Astrocyte (in vitro differentiated cells and primary cell): ENCODE measurements at regions not wholly inside any gene's neighbourhood (a gene's known extent, or its start where the extent isn't known, plus 50 kb on each side); places are given as distances from the start of the nearest gene placed in this dataset.
"Not testable (repeated sequence)": the region's sequence is repeated elsewhere in the genome, so short reads cannot be mapped to it uniquely, and the experiment has no call there.

Source experiments
- DNase-seq: peaks from one replicate; pipeline ENCODE4 v3.0.0-alpha.2; 2010; ENCODE audit warnings: low read depth
- FAIRE-seq: peaks from 2 replicates; lab custom pipeline; 2011; peaks lifted over from hg19 to GRCh38; lab: Jason Lieb, UNC
- H2AFZ ChIP-seq: 2 replicates; pipeline ENCODE4 v1.6.0; 2012; ENCODE audit warnings: low read depth, low read length, inconsistent platforms
- H3K27ac ChIP-seq: 2 replicates; pipeline ENCODE4 v1.5.1; 2011; ENCODE audit warnings: low read depth, low read length, inconsistent platforms
- H3K27me3 ChIP-seq: 2 replicates; pipeline ENCODE4 v1.6.0; 2011; ENCODE audit warnings: low read length, inconsistent platforms; ENCODE audit not compliant: insufficient read depth
- H3K36me3 ChIP-seq: 2 replicates; pipeline ENCODE4 v1.5.1; 2011; ENCODE audit warnings: low read length, inconsistent platforms; ENCODE audit not compliant: insufficient read depth
- H3K4me1 ChIP-seq: 2 replicates; pipeline ENCODE4 v1.5.1; 2011; ENCODE audit warnings: low read length, inconsistent platforms; ENCODE audit not compliant: insufficient read depth
- H3K4me2 ChIP-seq: 2 replicates; pipeline ENCODE4 v1.6.0; 2012; ENCODE audit warnings: low read length, inconsistent platforms
- H3K4me3 ChIP-seq: 2 replicates; pipeline ENCODE4 v1.5.1; 2011; ENCODE audit warnings: low read depth, mild to moderate bottlenecking, low read length, inconsistent platforms; ENCODE audit not compliant: insufficient read depth
- H3K79me2 ChIP-seq: 2 replicates; pipeline ENCODE4 v1.6.0; 2012; ENCODE audit warnings: mild to moderate bottlenecking, low read length, inconsistent platforms; ENCODE audit not compliant: insufficient read depth
- H3K9ac ChIP-seq: 2 replicates; pipeline ENCODE4 v1.6.0; 2012; ENCODE audit warnings: mild to moderate bottlenecking, low read length, inconsistent platforms
- H3K9me3 ChIP-seq: 2 replicates; pipeline ENCODE4 v1.5.1; 2012; ENCODE audit warnings: low read depth, mild to moderate bottlenecking, low read length, inconsistent platforms; ENCODE audit not compliant: insufficient read depth
- H4K20me1 ChIP-seq: 2 replicates; pipeline ENCODE4 v1.6.0; 2012; ENCODE audit warnings: low read length, inconsistent platforms; ENCODE audit not compliant: insufficient read depth
- H3K27ac Mint-ChIP-seq: one replicate; pipeline ENCODE4 v1.8.0; 2021; ENCODE audit warnings: mild to moderate bottlenecking, mixed read lengths; ENCODE audit not compliant: unreplicated experiment
- H3K27me3 Mint-ChIP-seq: one replicate; pipeline ENCODE4 v1.8.0; 2021; ENCODE audit warnings: low read depth, mixed read lengths; ENCODE audit not compliant: unreplicated experiment
- H3K36me3 Mint-ChIP-seq: one replicate; pipeline ENCODE4 v1.8.0; 2021; ENCODE audit warnings: low read depth, mixed read lengths; ENCODE audit not compliant: unreplicated experiment
- H3K4me1 Mint-ChIP-seq: one replicate; pipeline ENCODE4 v1.8.0; 2021; ENCODE audit warnings: low read depth, mixed read lengths; ENCODE audit not compliant: unreplicated experiment
- H3K4me3 Mint-ChIP-seq: one replicate; pipeline ENCODE4 v1.8.0; 2021; ENCODE audit warnings: mild to moderate bottlenecking, moderate library complexity, mixed read lengths; ENCODE audit not compliant: unreplicated experiment
- H3K9me3 Mint-ChIP-seq: one replicate; pipeline ENCODE4 v1.8.0; 2021; ENCODE audit warnings: mild to moderate bottlenecking, mixed read lengths; ENCODE audit not compliant: unreplicated experiment
- CTCF ChIP-seq: IDR thresholded peaks from 2 replicates; pipeline ENCODE4 v1.5.1; 2011; ENCODE audit warnings: low read depth, mild to moderate bottlenecking, inconsistent platforms, low read length, moderate library complexity; ENCODE audit not compliant: insufficient read depth
- EZH2 ChIP-seq: IDR thresholded peaks from 2 replicates; pipeline ENCODE4 v1.6.1; 2012; ENCODE audit warnings: mild to moderate bottlenecking, low read length, inconsistent platforms; ENCODE audit not compliant: insufficient read depth

GRCh38 chr4:103402198-103402597, 204.1 kb upstream of the CENPE start:
- TF ChIP-seq EZH2, result no peak
- TF ChIP-seq CTCF, result no peak
- Histone ChIP-seq H3K9ac (no peak overlapping the region), H2AFZ (no peak overlapping the region), H3K36me3 (no peaks in the 10 kb centered on the region), H3K9me3 (no peaks in the 10 kb centered on the region), H3K4me1 (no peaks in the 10 kb centered on the region), H3K4me2 (no peak overlapping the region), H3K27me3 (no peaks in the 10 kb centered on the region), H3K79me2 (no peaks in the 10 kb centered on the region), H4K20me1 (no peaks in the 10 kb centered on the region), H3K27ac (no peak overlapping the region), H3K4me3 (no peak overlapping the region)
- no peak overlapping the region for H3K4me3 Mint-ChIP-seq
- H3K27ac Mint-ChIP-seq, result no peak overlapping the region
- H3K9me3 Mint-ChIP-seq, result no peaks in the 10 kb centered on the region
- no peak for FAIRE-seq
- no peak for DNase-seq
- peaks cover 6% of the 10 kb centered on the region for H3K4me1 Mint-ChIP-seq
- H3K36me3 Mint-ChIP-seq, result no peaks in the 10 kb centered on the region
- H3K27me3 Mint-ChIP-seq, result no peaks in the 10 kb centered on the region

- H3K4me3 Mint-ChIP-seq, result no peak overlapping the region
- no peaks in the 10 kb centered on the region for H3K9me3 ChIP-seq
- H3K27me3 ChIP-seq, result no peaks in the 10 kb centered on the region
- no peaks in the 10 kb centered on the region for H3K4me1 ChIP-seq
- FAIRE-seq (no peak), DNase-seq (no peak)
- H3K27ac Mint-ChIP-seq, result no peak overlapping the region
- TF ChIP-seq CTCF (no peak), EZH2 (no peak)
- no peaks in the 10 kb centered on the region for H3K9me3 Mint-ChIP-seq
- no peaks in the 10 kb centered on the region for H4K20me1 ChIP-seq
- H3K36me3 ChIP-seq, result no peaks in the 10 kb centered on the region
- H3K4me2 ChIP-seq, result no peak overlapping the region
- H3K27ac ChIP-seq, result no peak overlapping the region
- no peak overlapping the region for H3K9ac ChIP-seq
- H3K79me2 ChIP-seq, result no peaks in the 10 kb centered on the region
- no peak overlapping the region for H2AFZ ChIP-seq
- H3K27me3 Mint-ChIP-seq, result no peaks in the 10 kb centered on the region
- no peaks in the 10 kb centered on the region for H3K36me3 Mint-ChIP-seq
- peaks cover 6% of the 10 kb centered on the region for H3K4me1 Mint-ChIP-seq
- H3K4me3 ChIP-seq, result no peak overlapping the region
Observed at GRCh38 chr4:103400405-103400804, 202.3 kb upstream of the CENPE start.

GRCh38 chr4:103397541-103397940, 199.4 kb upstream of the CENPE start:
- no peak overlapping the region for H3K4me3 ChIP-seq
- TF ChIP-seq EZH2 (no peak), CTCF (no peak)
- H3K79me2 ChIP-seq, result no peaks in the 10 kb centered on the region
- H3K27ac ChIP-seq, result no peak overlapping the region
- no peak overlapping the region for H3K4me2 ChIP-seq
- H4K20me1 ChIP-seq, result no peaks in the 10 kb centered on the region
- no peaks in the 10 kb centered on the region for H3K9me3 ChIP-seq
- H3K36me3 Mint-ChIP-seq, result no peaks in the 10 kb centered on the region
- H3K27me3 Mint-ChIP-seq, result no peaks in the 10 kb centered on the region
- no peaks in the 10 kb centered on the region for H3K27me3 ChIP-seq
- H3K9me3 Mint-ChIP-seq, result no peaks in the 10 kb centered on the region
- no peak overlapping the region for H2AFZ ChIP-seq
- H3K27ac Mint-ChIP-seq, result no peak overlapping the region
- H3K36me3 ChIP-seq, result no peaks in the 10 kb centered on the region
- H3K9ac ChIP-seq, result no peak overlapping the region
- no peak overlapping the region for H3K4me3 Mint-ChIP-seq
- H3K4me1 Mint-ChIP-seq, result peaks cover 6% of the 10 kb centered on the region
- no peaks in the 10 kb centered on the region for H3K4me1 ChIP-seq
- DNase-seq (no peak), FAIRE-seq (no peak)

GRCh38 chr4:103387508-103388011, 189.4 kb upstream of the CENPE start:
- not testable (repeated sequence) for H3K4me3 Mint-ChIP-seq, H3K27me3 Mint-ChIP-seq, H3K4me2 ChIP-seq, H3K9ac ChIP-seq, H2AFZ ChIP-seq, H3K36me3 Mint-ChIP-seq, H3K27ac Mint-ChIP-seq, H3K4me3 ChIP-seq, H3K27me3 ChIP-seq, H3K36me3 ChIP-seq, H3K27ac ChIP-seq, H3K9me3 ChIP-seq, DNase-seq, H4K20me1 ChIP-seq, FAIRE-seq, H3K4me1 ChIP-seq, H3K4me1 Mint-ChIP-seq, H3K79me2 ChIP-seq
- peaks cover 11% of the 10 kb centered on the region for H3K9me3 Mint-ChIP-seq
